Activated T-cell treated with anti-CD3 and anti-CD28 coated beads, Interleukin-2, amount 50 U/mL, for 72 hours (primary cell): ENCODE measurements at regions not wholly inside any gene's neighbourhood (a gene's known extent, or its start where the extent isn't known, plus 50 kb on each side); places are given as distances from the start of the nearest gene placed in this dataset.
"Not testable (repeated sequence)": the region's sequence is repeated elsewhere in the genome, so short reads cannot be mapped to it uniquely, and the experiment has no call there.

Source experiments
- ATAC-seq, 2 donors: fragments of 150-1000 bp; cut with Tn5 transposase; replicated peaks in 1 of 2; 2 replicates each; pipeline ENCODE4 v1.10.0; 2021; ENCODE audit warnings: moderate library complexity in 2 of 2, mild to moderate bottlenecking in 1 of 2
- DNase-seq, 2 donors: peaks; one replicate each; pipeline ENCODE4 v3.0.0; 2021 to 2022; ENCODE audit warnings: mixed read lengths in 1 of 2
- H3K27ac Mint-ChIP-seq: one replicate; pipeline ENCODE4 v1.8.0; 2022; ENCODE audit warnings: mild to moderate bottlenecking, moderate library complexity, mixed read lengths
- H3K27me3 Mint-ChIP-seq: one replicate; pipeline ENCODE4 v1.8.0; 2022; ENCODE audit warnings: low read depth, mixed read lengths
- H3K36me3 Mint-ChIP-seq, 2 donors: one replicate each; pipeline ENCODE4 v1.8.0; 2022; ENCODE audit warnings: mixed read lengths in 2 of 2, mild to moderate bottlenecking in 1 of 2; ENCODE audit not compliant: insufficient read depth in 2 of 2
- H3K4me1 Mint-ChIP-seq: one replicate; pipeline ENCODE4 v1.8.0; 2022; ENCODE audit warnings: low read depth, mixed read lengths
- H3K4me3 Mint-ChIP-seq, 2 donors: one replicate each; pipeline ENCODE4 v1.8.0; 2022; ENCODE audit warnings: mild to moderate bottlenecking in 2 of 2, mixed read lengths in 2 of 2, moderate library complexity in 2 of 2
- H3K9me3 Mint-ChIP-seq, 2 donors: one replicate each; pipeline ENCODE4 v1.8.0; 2022; ENCODE audit warnings: mixed read lengths in 2 of 2

DNA sequence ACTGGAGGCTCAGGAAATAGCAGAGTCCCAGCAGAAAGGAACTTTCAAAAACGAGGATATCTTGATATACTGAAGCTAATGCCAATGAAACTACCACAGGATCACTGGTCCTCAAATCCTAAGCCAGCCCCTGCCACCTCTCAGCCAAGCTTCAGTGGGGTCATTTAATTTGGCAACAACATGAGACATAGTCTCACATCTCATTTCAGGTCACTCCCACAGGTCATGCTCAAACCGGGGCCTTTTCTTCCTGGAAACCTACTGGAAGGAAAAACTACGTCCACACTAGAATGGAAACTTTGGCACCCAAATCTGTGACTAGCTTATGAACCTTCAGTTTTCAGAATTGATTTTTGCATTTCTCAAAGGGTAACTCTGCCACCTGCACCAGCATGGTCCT, 61.9 kb upstream of the CYP2D6 start:
- peaks cover 89% of the 10 kb centered on the region for H3K4me1 Mint-ChIP-seq
- ATAC-seq, result peak in 1 of 2 donors; percentile 45
- DNase-seq, result no peak
- H3K27me3 Mint-ChIP-seq, result no peaks in the 10 kb centered on the region
- H3K36me3 Mint-ChIP-seq, result no peaks in the 10 kb centered on the region
- peak overlapping the region in 1 of 2 donors; percentile 41 for H3K4me3 Mint-ChIP-seq
- H3K9me3 Mint-ChIP-seq, result no peaks in the 10 kb centered on the region
- H3K27ac Mint-ChIP-seq, result peak overlapping the region; percentile 5

- Mint-ChIP-seq H3K4me3 (no peak overlapping the region), H3K36me3 (peaks cover 0 to 2% of the 10 kb centered on the region in 2 donors), H3K4me1 (peaks cover 94% of the 10 kb centered on the region), H3K9me3 (no peaks in the 10 kb centered on the region), H3K27me3 (no peaks in the 10 kb centered on the region), H3K27ac (no peak overlapping the region)
- DNase-seq, result no peak
- no peak for ATAC-seq
Observed at GRCh38 chr22:42190274-42190673, 59.7 kb upstream of the CYP2D6 start.

DNA sequence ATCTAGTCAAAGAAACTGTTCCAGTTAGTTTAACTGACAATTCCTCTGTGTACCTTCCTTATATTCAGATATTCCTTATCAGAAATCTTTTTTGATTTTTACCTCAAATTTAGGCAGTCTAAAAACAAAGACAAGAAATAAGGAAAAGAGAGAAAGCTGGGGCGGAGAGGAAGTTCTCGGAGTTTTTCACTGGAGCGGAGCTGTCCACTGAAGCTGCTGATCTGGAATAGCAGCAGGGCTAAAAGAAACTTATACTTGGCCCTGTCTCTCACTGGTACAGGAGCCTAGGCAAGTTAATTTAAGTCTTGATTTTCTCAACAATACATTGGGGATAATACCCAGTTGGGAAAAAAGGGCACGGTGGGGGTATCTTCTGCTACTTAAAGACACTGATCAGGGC, 59.2 kb upstream of the CYP2D6 start:
- no peaks in the 10 kb centered on the region for H3K27me3 Mint-ChIP-seq
- peaks cover 93% of the 10 kb centered on the region for H3K4me1 Mint-ChIP-seq
- no peaks in the 10 kb centered on the region for H3K9me3 Mint-ChIP-seq
- H3K4me3 Mint-ChIP-seq, result no peak overlapping the region
- H3K36me3 Mint-ChIP-seq, result peaks cover 0 to 2% of the 10 kb centered on the region in 2 donors
- no peak for DNase-seq
- ATAC-seq, result no peak
- no peak overlapping the region for H3K27ac Mint-ChIP-seq

DNA sequence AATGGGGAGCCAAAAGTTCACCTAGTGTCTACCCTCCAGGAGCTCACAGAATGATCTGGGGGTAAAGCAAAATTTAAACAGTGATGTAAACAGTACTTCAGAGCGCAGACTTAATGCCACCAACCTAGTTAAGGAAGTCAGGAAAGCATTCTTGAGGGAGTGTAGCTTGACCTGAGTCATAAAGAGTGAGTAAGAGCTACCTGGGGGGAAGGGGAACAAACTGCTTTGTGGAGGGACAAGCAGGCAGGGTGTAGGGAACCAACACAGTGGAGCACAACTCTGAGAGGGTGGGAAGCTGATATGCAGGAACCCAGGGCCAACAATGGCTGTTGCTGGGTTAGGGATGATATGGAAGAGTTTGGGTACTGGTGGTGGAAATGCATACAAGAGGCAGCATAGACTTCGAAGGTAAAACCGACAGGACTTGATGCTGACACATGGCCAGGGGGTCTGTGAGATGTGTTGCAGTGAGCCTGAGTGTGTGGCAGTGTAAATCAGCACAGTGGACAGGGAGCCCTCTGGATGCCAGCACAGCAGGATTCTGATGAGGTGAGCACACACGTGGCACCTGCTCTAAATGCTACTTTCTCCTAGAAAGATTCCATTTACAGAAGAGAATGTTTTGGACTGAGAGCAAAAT, 58.3 kb upstream of the CYP2D6 start:
- H3K27ac Mint-ChIP-seq, result peak overlapping the region; percentile 3
- peaks cover 0 to 2% of the 10 kb centered on the region in 2 donors for H3K36me3 Mint-ChIP-seq
- DNase-seq, result no peak
- no peaks in the 10 kb centered on the region for H3K9me3 Mint-ChIP-seq
- peaks cover 92% of the 10 kb centered on the region for H3K4me1 Mint-ChIP-seq
- H3K4me3 Mint-ChIP-seq, result no peak overlapping the region
- ATAC-seq, result peak; percentile 35 to 45
- H3K27me3 Mint-ChIP-seq, result no peaks in the 10 kb centered on the region

DNA sequence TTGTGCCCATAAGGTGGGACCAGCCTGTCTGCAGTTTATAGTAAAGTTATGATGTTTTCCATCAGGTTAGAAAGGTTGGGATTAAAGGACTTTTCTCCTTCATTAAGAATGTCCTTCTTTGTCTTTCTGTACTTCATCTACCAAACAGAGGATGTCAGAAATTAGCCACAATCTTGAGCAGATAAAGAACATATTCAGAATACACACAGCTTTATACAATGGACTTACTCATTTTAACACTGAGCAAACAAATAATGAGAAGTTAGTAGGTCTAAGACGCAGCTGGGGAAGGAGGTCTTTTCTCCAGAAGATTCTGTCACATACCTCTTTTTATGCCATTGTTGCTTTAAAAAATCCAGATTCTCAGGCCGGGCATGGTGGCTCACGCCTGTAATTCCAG, 57.0 kb upstream of the CYP2D6 start:
- H3K4me1 Mint-ChIP-seq, result peaks cover 92% of the 10 kb centered on the region
- H3K27me3 Mint-ChIP-seq, result no peaks in the 10 kb centered on the region
- DNase-seq (no peak), ATAC-seq (no peak)
- H3K27ac Mint-ChIP-seq, result no peak overlapping the region
- no peak overlapping the region for H3K4me3 Mint-ChIP-seq
- peaks cover 0 to 2% of the 10 kb centered on the region in 2 donors for H3K36me3 Mint-ChIP-seq
- no peaks in the 10 kb centered on the region for H3K9me3 Mint-ChIP-seq

GRCh38 chr22:42185915-42186439, 55.4 kb upstream of the CYP2D6 start:
- Mint-ChIP-seq H3K9me3 (no peaks in the 10 kb centered on the region), H3K4me3 (no peak overlapping the region), H3K36me3 (peaks cover 0 to 2% of the 10 kb centered on the region in 2 donors), H3K4me1 (peaks cover 93% of the 10 kb centered on the region), H3K27ac (no peak overlapping the region), H3K27me3 (no peaks in the 10 kb centered on the region)
- no peak for ATAC-seq
- DNase-seq, result no peak

DNA sequence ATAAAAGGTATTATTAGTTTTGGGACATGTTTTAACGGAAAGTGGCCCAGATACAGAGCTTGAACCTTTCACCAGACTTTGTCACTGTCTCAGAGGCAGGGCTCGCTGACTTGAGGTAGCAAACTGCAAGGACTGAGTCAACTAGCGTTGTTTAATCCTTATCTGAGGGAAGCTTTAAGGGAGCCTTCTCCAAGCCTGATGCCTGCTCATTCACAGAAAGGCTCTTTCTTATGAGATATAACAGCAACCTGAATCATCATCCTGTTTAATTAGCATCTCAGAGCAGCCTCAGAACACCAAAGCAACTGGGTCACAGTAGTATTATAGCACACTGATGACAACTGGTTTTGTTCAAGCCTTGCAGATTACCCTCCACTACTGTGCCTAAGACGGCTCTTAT, 54.2 kb upstream of the CYP2D6 start:
- Mint-ChIP-seq H3K4me1 (peaks cover 93% of the 10 kb centered on the region), H3K27ac (no peak overlapping the region), H3K27me3 (no peaks in the 10 kb centered on the region), H3K36me3 (peaks cover 1 to 2% of the 10 kb centered on the region in 2 donors), H3K4me3 (no peak overlapping the region), H3K9me3 (no peaks in the 10 kb centered on the region)
- ATAC-seq (peak; percentile 47 to 61), DNase-seq (peak; percentile 26 to 31)

DNA sequence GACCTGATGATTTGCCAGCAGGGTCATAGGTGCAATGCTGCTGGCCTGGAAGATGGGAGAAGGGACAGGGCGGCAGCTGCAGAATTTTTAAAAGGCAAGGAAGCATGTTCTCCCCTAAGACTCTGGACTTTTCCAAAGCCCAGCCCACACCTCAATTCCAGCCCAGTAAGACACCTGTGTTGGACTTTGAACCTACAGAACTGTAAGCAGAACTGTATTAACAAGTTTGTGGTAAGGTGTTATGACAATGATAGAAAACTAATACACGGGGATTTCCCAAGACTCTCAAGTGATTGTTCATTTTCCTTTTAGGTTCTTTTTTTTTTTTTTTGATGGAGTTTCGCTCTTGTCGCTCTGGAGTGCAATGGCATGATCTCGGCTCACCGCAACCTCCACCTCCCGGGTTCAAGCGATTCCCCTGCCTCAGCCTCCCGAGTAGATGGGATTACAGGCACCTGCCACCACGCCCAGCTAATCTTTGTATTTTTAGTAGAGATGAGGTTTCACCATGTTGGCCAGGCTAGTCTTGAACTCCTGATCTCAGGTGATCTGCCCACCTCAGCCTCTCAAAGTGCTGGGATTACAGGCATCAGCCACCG, 53.0 kb upstream of the CYP2D6 start:
- H3K4me3 Mint-ChIP-seq, result peak overlapping the region; percentile 56 to 58
- peak overlapping the region; percentile 72 for H3K27ac Mint-ChIP-seq
- peak; percentile 36 to 40 for ATAC-seq
- peaks cover 96% of the 10 kb centered on the region for H3K4me1 Mint-ChIP-seq
- not testable (repeated sequence) for DNase-seq, H3K36me3 Mint-ChIP-seq, H3K27me3 Mint-ChIP-seq, H3K9me3 Mint-ChIP-seq

DNA sequence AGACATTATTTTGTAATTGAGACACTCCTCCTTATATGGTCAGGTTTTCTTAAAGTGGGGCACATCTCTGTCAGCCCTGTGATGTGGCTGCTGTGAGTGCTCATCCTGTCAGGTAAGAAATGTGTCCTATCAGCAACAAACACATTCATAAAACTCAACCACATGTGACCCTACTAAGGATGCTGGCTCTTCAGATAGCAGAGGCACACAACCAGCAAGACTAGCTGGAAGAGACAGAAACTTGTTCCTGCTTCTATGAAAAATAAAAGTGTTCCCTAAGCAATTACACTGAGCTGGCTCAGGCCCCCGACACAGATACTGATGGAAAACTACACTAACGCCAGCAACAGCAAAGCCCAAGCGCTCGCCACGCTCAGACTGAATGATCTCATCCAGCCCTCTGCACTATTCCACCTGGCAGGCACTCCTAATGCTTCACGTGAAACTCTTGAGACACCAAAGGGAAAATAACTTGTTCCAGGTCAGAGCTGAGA, 49.8 kb upstream of the CYP2D6 start:
- peak; percentile 85 to 91 for ATAC-seq
- Mint-ChIP-seq H3K27ac (peak overlapping the region; percentile 64), H3K36me3 (peaks cover 10 to 20% of the 10 kb centered on the region in 2 donors)

More for the DNA sequence above, 49.8 kb upstream of the CYP2D6 start:
- H3K4me3 Mint-ChIP-seq, result peak overlapping the region; percentile 63 to 78
- H3K4me1 Mint-ChIP-seq, result peaks cover 93% of the 10 kb centered on the region
- peak; percentile 48 to 49 for DNase-seq
- no peaks in the 10 kb centered on the region for H3K27me3 Mint-ChIP-seq
- no peaks in the 10 kb centered on the region for H3K9me3 Mint-ChIP-seq
